ENCODE measurements at regions not wholly inside any gene's neighbourhood (a gene's known extent, or its start where the extent isn't known, plus 50 kb on each side); places are given as distances from the start of the nearest gene placed in this dataset.
A peak's percentile ranks its signal among the peaks of the same experiment; 100 is the strongest.
"Not testable (repeated sequence)": the region's sequence is repeated elsewhere in the genome, so short reads cannot be mapped to it uniquely, and the experiment has no call there.

GRCh38 chr17:63267846-63268245 is 178.3 kb downstream of the CYB561 start:
- DNase-seq = no peak

- no peak for DNase-seq
Observed at GRCh38 chr17:63268827-63269226, 177.3 kb downstream of the CYB561 start.

GRCh38 chr17:63270610-63271009 is 175.5 kb downstream of the CYB561 start:
- DNase-seq = no peak

GRCh38 chr17:63274146-63274545 is 172.0 kb downstream of the CYB561 start:
- DNase-seq = no peak

- no peak for DNase-seq
Observed at GRCh38 chr17:63275318-63275970, 170.7 kb downstream of the CYB561 start.

- no peak for DNase-seq
Observed at GRCh38 chr17:63275971-63276745, 169.9 kb downstream of the CYB561 start.

- DNase-seq = no peak
Observed at GRCh38 chr17:63276821-63277220, 169.3 kb downstream of the CYB561 start.

- DNase-seq = no peak
Observed at GRCh38 chr17:63277629-63278028, 168.5 kb downstream of the CYB561 start.

GRCh38 chr17:63278728-63279442 is 167.2 kb downstream of the CYB561 start:
- no peak for DNase-seq

- no peak for DNase-seq
Observed at GRCh38 chr17:63279498-63280230, 166.4 kb downstream of the CYB561 start.

GRCh38 chr17:63282455-63282854 is 163.7 kb downstream of the CYB561 start:
- DNase-seq = no peak

GRCh38 chr17:63285551-63285950 is 160.6 kb downstream of the CYB561 start:
- no peak for DNase-seq

- DNase-seq = no peak
Observed at GRCh38 chr17:63286254-63286653, 159.9 kb downstream of the CYB561 start.

- DNase-seq = not testable (repeated sequence)
Observed at GRCh38 chr17:63287006-63287405, 159.1 kb downstream of the CYB561 start.

GRCh38 chr17:63289931-63290330 is 156.2 kb downstream of the CYB561 start:
- no peak for DNase-seq

GRCh38 chr17:63290351-63290750 is 155.8 kb downstream of the CYB561 start:
- DNase-seq = no peak

GRCh38 chr17:63290784-63291183 is 155.3 kb downstream of the CYB561 start:
- no peak for DNase-seq

- no peak for DNase-seq
Observed at GRCh38 chr17:63291258-63291657, 154.8 kb downstream of the CYB561 start.

GRCh38 chr17:63292421-63292820 is 153.7 kb downstream of the CYB561 start:
- no peak for DNase-seq

GRCh38 chr17:63293323-63294075 is 152.6 kb downstream of the CYB561 start:
- no peak for DNase-seq

- peak; percentile 18 for DNase-seq
Observed at GRCh38 chr17:63294776-63295175, 151.3 kb downstream of the CYB561 start.

GRCh38 chr17:63295288-63295687 is 150.8 kb downstream of the CYB561 start:
- no peak for DNase-seq
